Body of pancreas (tissue), 4 donors: ENCODE measurements at regions not wholly inside any gene's neighbourhood (a gene's known extent, or its start where the extent isn't known, plus 50 kb on each side); places are given as distances from the start of the nearest gene placed in this dataset.

Experiments used
- ATAC-seq: fragments of 150-250 bp; one replicate; pipeline ENCODE4 v1.9.1; 2016
- DNase-seq, 4 donors: peaks; one replicate each; pipeline ENCODE4 v3.0.0-alpha.2; 2019
- H3K27ac ChIP-seq, 4 donors: fragments of 200-600 bp; sonication (generic); 1 replicate in 3 of 4; 2 replicates in 1 of 4; pipeline versions ENCODE4 v1.5.1 to v1.6.1; 2016 to 2019; ENCODE audit warnings: mild to moderate bottlenecking in 1 of 4, mixed read lengths in 1 of 4, moderate library complexity in 1 of 4
- H3K27me3 ChIP-seq, 2 donors: fragments of 200-600 bp; sonication (generic); one replicate each; pipeline ENCODE4 v1.6.0; 2016; ENCODE audit warnings: mild to moderate bottlenecking in 1 of 2
- H3K36me3 ChIP-seq, 2 donors: fragments of 200-600 bp; sonication (generic); replicated peaks in 1 of 2; 2 replicates each; pipeline ENCODE4 v1.5.1; 2016; ENCODE audit warnings: low read depth in 2 of 2; ENCODE audit not compliant: insufficient read depth in 1 of 2
- H3K4me1 ChIP-seq: fragments of 200-600 bp; sonication (generic); one replicate; pipeline ENCODE4 v1.6.0; 2016
- H3K4me3 ChIP-seq, 2 donors: fragments of 200-600 bp; sonication (generic); 1 replicate in 1 of 2; 2 replicates in 1 of 2; pipeline ENCODE4 v1.5.1; 2016 to 2019
- H3K9me3 ChIP-seq, 3 donors: fragments of 200-600 bp; sonication (generic); 1 replicate in 2 of 3; 2 replicates in 1 of 3; pipeline ENCODE4 v1.5.1; 2016
- CTCF ChIP-seq, 7 experiments: fragments of 450-650 bp in 4 of 7; fragments of 200-600 bp in 3 of 7; sonication (generic) in 3 of 7; IDR thresholded peaks; one replicate each; pipeline ENCODE4 v1.5.1; 2016 to 2019; ENCODE audit warnings: antibody characterized with exemption in 7 of 7
- POLR2A ChIP-seq, 3 donors: fragments of 450-650 bp; IDR thresholded peaks; one replicate each; pipeline ENCODE4 v1.6.1; 2016; ENCODE audit warnings: antibody characterized with exemption in 3 of 3, mild to moderate bottlenecking in 2 of 3
- WGBS, 2 donors: methylation state at CpG; one replicate each; pipeline ENCODE4 v1.1.5; 2017; 5-methylcytosine and 5-hydroxymethylcytosine counted together
- intact Hi-C: fragments of 100-400 bp; cut with DNase I; formaldehyde crosslinking; loops from one replicate; pipeline ENCODE4 v1.15.1; 2023

GRCh38 chr2:173607606-173608311 is 253.1 kb downstream of the CDCA7 start:
- peak in 3 of 4 donors; percentile 12 to 39 (median 20) for DNase-seq
- ATAC-seq = no peak

GRCh38 chr2:173611121-173611520 is 256.4 kb downstream of the CDCA7 start:
- 82 to 86% methylated on average over 5 of the region's 5 CpGs for WGBS, 2 donors
- no peak for DNase-seq
- no peaks in the 10 kb centered on the region for H3K4me1 ChIP-seq
- no peak overlapping the region for H3K4me3 ChIP-seq
- H3K36me3 ChIP-seq = no peaks in the 10 kb centered on the region
- TF ChIP-seq POLR2A (IDR thresholded peaks at IDR 0.05) (no peak), CTCF (IDR thresholded peaks at IDR 0.05) (no peak)
- intact Hi-C loops = no loop called here
- ATAC-seq = no peak
- H3K27me3 ChIP-seq = no peaks in the 10 kb centered on the region
- no peaks in the 10 kb centered on the region for H3K9me3 ChIP-seq
- no peak overlapping the region for H3K27ac ChIP-seq

More at GRCh38 chr2:173607606-173608311, 253.1 kb downstream of the CDCA7 start:
- no peaks in the 10 kb centered on the region for H3K4me1 ChIP-seq
- intact Hi-C loops = no loop called here
- H3K27ac ChIP-seq = no peak overlapping the region
- no peak overlapping the region for H3K4me3 ChIP-seq
- TF ChIP-seq CTCF (IDR thresholded peaks at IDR 0.05) (no peak), POLR2A (IDR thresholded peaks at IDR 0.05) (no peak)
- 42 to 51% methylated on average over 7 of the region's 7 CpGs for WGBS, 2 donors
- no peaks in the 10 kb centered on the region for H3K36me3 ChIP-seq
- no peaks in the 10 kb centered on the region for H3K9me3 ChIP-seq
- no peaks in the 10 kb centered on the region for H3K27me3 ChIP-seq

DNA sequence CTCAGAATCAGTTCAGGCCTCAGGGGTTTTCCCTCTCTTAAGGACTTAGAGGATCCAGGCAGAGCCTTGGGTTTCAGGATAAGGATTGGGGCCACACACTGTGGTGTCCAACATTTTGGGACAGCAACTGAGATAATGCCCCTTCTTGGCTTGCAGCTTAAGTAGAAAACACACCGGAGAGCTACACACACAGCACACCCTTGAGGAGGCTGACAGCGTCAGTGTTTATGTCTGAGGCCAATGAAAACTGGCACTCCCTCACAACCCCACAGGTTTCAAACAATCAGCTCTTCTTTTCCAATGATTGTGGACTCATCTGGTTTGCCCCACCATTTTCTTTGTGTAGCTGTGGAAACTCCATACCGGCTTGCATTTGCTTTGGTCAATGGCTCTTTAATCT is 257.7 kb downstream of the CDCA7 start:
- intact Hi-C loops = no loop called here
- Histone ChIP-seq H3K27ac (no peak overlapping the region), H3K4me1 (no peaks in the 10 kb centered on the region), H3K27me3 (no peaks in the 10 kb centered on the region), H3K4me3 (no peak overlapping the region), H3K36me3 (no peaks in the 10 kb centered on the region), H3K9me3 (no peaks in the 10 kb centered on the region)
- no peak for ATAC-seq
- WGBS, 2 donors = 91 to 93% methylated on average over 3 of the region's 3 CpGs
- TF ChIP-seq CTCF (IDR thresholded peaks at IDR 0.05) = no peak
- no peak for TF ChIP-seq POLR2A (IDR thresholded peaks at IDR 0.05)
- no peak for DNase-seq

DNA sequence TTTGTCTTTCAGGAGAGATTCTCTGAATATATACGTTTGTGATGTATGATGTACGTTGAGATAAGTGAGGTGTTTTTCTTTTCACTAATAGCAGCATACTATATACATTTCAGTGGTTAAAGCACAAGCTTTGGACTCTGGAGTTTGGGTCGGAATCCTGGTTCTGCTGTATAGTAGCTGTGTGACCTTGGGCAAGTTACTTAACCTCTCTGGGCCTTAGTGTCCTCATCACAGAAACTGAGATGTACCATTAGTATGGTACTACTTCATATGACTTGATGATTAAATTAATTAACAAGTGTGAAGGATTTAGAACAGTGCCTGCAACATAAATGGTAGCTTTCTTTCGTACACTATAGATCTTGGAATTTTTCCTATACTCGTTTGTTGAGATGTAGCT is 258.7 kb downstream of the CDCA7 start:
- intact Hi-C loops = no loop called here
- H3K27me3 ChIP-seq = no peaks in the 10 kb centered on the region
- 62 to 76% methylated on average over 5 of the region's 5 CpGs for WGBS, 2 donors
- DNase-seq (no peak), ATAC-seq (no peak)
- TF ChIP-seq POLR2A (IDR thresholded peaks at IDR 0.05) = no peak
- TF ChIP-seq CTCF (IDR thresholded peaks at IDR 0.05) = no peak
- no peak overlapping the region for H3K4me3 ChIP-seq
- no peak overlapping the region for H3K27ac ChIP-seq
- H3K36me3 ChIP-seq = no peaks in the 10 kb centered on the region
- no peaks in the 10 kb centered on the region for H3K4me1 ChIP-seq
- H3K9me3 ChIP-seq = no peaks in the 10 kb centered on the region
